SK-N-SH treated with all-trans-retinoic acid at 6 μM for 48 hours (cell line): ENCODE measurements at regions not wholly inside any gene's neighbourhood (a gene's known extent, or its start where the extent isn't known, plus 50 kb on each side); places are given as distances from the start of the nearest gene placed in this dataset.

Source experiments
- ATAC-seq: fragments of 200-7000 bp; cut with Tn5 transposase; 3 replicates; pipeline ENCODE4 v1.9.1; 2020; ENCODE audit warnings: mild to moderate bottlenecking, moderate library complexity
- ARNTL ChIP-seq: fragments of 450-650 bp; formaldehyde crosslinking; IDR thresholded peaks from 2 replicates; pipeline ENCODE4 v1.5.0; 2020; ENCODE audit warnings: low read depth, mild to moderate bottlenecking, moderate library complexity, borderline replicate concordance
- BACH2 ChIP-seq: fragments of 250-450 bp; sonication (Bioruptor Pico); IDR thresholded peaks from 2 replicates; pipeline ENCODE4 v1.9.0; 2021; ENCODE audit warnings: mild to moderate bottlenecking, borderline replicate concordance
- CSDC2 ChIP-seq: fragments of 250-450 bp; sonication (Bioruptor Pico); IDR thresholded peaks from 2 replicates; pipeline ENCODE4 v1.5.0; 2020; ENCODE audit warnings: mild to moderate bottlenecking, moderate library complexity
- GLIS3 ChIP-seq: fragments of 250-450 bp; sonication (Bioruptor Pico); IDR thresholded peaks from 2 replicates; pipeline ENCODE4 v1.5.0; 2020; ENCODE audit warnings: mild to moderate bottlenecking, moderate library complexity
- ISL1 ChIP-seq: fragments of 250-450 bp; sonication (Bioruptor Pico); IDR thresholded peaks from 2 replicates; pipeline ENCODE4 v2.1.2; 2022; ENCODE audit warnings: mild to moderate bottlenecking, moderate library complexity
- PATZ1 ChIP-seq: fragments of 250-450 bp; sonication (Bioruptor Pico); IDR thresholded peaks from 2 replicates; pipeline ENCODE4 v1.8.0; 2020; ENCODE audit warnings: mild to moderate bottlenecking, moderate library complexity, borderline replicate concordance
- RARB ChIP-seq: fragments of 250-450 bp; sonication (Bioruptor Pico); IDR thresholded peaks from 2 replicates; pipeline ENCODE4 v1.8.0; 2021; ENCODE audit warnings: mild to moderate bottlenecking, moderate library complexity
- SNAI2 ChIP-seq: fragments of 250-450 bp; sonication (Bioruptor Pico); IDR thresholded peaks from 2 replicates; pipeline ENCODE4 v1.5.0; 2020; ENCODE audit warnings: mild to moderate bottlenecking, moderate library complexity
- TCF4 ChIP-seq: fragments of 250-450 bp; sonication (Bioruptor Pico); IDR thresholded peaks from 2 replicates; pipeline ENCODE4 v1.8.0; 2021; ENCODE audit warnings: mild to moderate bottlenecking, moderate library complexity, borderline replicate concordance
- TSHZ2 ChIP-seq: fragments of 250-450 bp; sonication (Bioruptor Pico); IDR thresholded peaks from 2 replicates; pipeline ENCODE4 v1.5.0; 2020; ENCODE audit warnings: mild to moderate bottlenecking, moderate library complexity
- ZFP3 ChIP-seq: fragments of 250-450 bp; sonication (Bioruptor Pico); IDR thresholded peaks from 2 replicates; pipeline ENCODE4 v1.5.0; 2020; ENCODE audit warnings: mild to moderate bottlenecking, moderate library complexity
- ZFP30 ChIP-seq: fragments of 450-650 bp; formaldehyde crosslinking; IDR thresholded peaks from 2 replicates; pipeline ENCODE4 v1.5.0; 2022; ENCODE audit warnings: mild to moderate bottlenecking, moderate library complexity
- ZNF565 ChIP-seq: fragments of 450-650 bp; formaldehyde crosslinking; conservative IDR thresholded peaks from 2 replicates; pipeline ENCODE4 v1.5.0; 2020; ENCODE audit warnings: low read depth, mild to moderate bottlenecking, moderate library complexity
- ZNF8 ChIP-seq: fragments of 450-650 bp; formaldehyde crosslinking; IDR thresholded peaks from 2 replicates; pipeline ENCODE4 v1.5.0; 2020; ENCODE audit warnings: mild to moderate bottlenecking, moderate library complexity
- TF ChIP-seq, protein P1 (sequence below): fragments of 250-450 bp; sonication (Bioruptor Pico); IDR thresholded peaks from 2 replicates; pipeline ENCODE4 v1.8.0; 2021; ENCODE audit warnings: low read depth, mild to moderate bottlenecking, moderate library complexity, borderline replicate concordance
- TF ChIP-seq, protein P2 (sequence below): fragments of 250-450 bp; sonication (Bioruptor Pico); IDR thresholded peaks from 2 replicates; pipeline ENCODE4 v1.5.1; 2020; ENCODE audit warnings: low read depth, mild to moderate bottlenecking, moderate library complexity

- ATAC-seq, result no peak
- no peak for TF ChIP-seq ZFP30
- no peak for TF ChIP-seq TCF4 (CRISPR knock-in tag)
- no peak for TF ChIP-seq SNAI2 (CRISPR knock-in tag)
- TF ChIP-seq PATZ1, result no peak
- no peak for TF ChIP-seq ZNF565 (CRISPR knock-in tag)
- TF ChIP-seq, all 23 proteins: peak for 0
Measured at GRCh38 chr15:85954586-85954985, 125.1 kb upstream of the AGBL1 start.

DNA sequence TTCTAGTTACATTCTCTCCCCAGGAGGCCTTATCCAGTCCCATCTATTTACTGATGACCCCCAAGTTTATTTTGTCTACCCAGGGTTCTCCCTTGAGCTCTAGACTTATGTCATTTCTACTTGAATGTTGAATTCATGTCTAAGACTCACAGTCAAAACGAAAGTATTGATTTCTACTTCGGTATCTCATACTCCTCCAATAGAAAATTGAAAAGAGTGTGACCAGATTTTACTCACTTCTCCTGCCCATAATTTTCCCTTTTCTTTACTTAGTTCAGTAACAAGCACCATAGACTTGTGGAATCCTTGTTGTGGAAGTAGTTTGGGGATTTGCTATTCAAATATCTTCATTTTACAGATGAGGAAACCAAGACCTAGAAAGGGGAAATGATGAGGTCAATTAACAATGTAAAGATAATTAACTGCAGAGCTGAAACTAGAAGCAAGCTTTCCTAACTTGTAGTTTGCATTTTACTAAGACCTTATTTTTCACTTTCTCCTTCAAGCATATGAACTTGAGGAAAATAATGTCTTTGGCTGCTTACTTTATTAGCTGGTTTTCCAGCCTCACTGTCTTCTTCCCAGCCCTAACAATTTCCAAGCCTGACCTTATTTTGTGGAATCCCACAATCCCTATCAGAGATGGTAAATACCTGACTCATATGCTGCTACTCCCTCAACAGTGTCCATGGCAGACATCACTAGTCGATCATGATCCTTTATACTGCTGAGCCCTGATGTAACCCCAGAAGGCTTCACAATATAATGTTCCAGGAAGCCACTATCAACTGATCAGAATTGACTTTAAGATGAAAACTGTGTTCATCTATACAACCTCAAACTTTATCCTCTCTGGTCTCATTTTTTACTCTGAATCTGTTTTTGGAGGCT is 123.9 kb upstream of the AGBL1 start:
- ATAC-seq, result no peak
- TF ChIP-seq ARNTL (CRISPR knock-in tag) (no peak), PATZ1 (no peak), ZNF565 (CRISPR knock-in tag) (no peak), TSHZ2 (CRISPR knock-in tag) (no peak), RARB (CRISPR knock-in tag) (no peak)
- TF ChIP-seq, protein P1, sequence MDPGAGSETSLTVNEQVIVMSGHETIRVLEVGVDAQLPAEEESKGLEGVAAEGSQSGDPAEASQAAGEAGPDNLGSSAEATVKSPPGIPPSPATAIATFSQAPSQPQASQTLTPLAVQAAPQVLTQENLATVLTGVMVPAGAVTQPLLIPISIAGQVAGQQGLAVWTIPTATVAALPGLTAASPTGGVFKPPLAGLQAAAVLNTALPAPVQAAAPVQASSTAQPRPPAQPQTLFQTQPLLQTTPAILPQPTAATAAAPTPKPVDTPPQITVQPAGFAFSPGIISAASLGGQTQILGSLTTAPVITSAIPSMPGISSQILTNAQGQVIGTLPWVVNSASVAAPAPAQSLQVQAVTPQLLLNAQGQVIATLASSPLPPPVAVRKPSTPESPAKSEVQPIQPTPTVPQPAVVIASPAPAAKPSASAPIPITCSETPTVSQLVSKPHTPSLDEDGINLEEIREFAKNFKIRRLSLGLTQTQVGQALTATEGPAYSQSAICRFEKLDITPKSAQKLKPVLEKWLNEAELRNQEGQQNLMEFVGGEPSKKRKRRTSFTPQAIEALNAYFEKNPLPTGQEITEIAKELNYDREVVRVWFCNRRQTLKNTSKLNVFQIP (CRISPR knock-in tag), result no peak
- TF ChIP-seq, all 23 proteins: peak for 0

DNA sequence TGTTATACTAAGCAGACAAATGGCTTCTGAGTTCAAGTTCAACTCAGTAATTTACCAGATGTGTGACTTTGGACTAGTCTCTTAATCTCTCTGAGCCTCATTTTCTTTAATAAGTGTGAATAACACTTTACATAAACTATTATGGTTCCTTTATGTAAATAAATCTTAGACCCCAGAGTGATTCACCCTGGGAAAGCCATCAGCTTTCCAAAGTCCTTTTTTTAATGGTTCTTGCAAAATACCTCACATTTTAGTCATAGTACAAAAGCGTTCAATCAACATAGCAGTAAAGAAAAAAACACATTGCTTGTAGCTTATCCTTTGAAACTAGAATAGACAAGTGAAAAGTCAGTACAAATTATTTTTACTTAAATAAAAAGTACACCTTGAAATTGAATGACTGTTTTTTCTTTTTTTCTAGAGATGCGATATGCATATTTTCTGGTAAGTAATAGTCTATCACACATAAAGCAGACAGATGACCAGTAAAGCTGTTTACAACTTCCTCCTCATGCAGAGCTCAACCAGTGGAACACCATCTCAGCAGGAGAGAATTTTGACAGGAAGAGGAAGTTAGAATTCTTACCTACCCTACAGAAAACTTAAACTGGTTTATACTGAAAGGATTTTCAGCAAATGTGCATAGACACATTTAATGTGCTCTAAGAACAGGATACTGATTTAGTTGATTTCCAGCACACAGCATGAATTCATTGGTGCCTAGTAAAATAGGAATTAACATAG is 123.0 kb upstream of the AGBL1 start:
- TF ChIP-seq ZNF565 (CRISPR knock-in tag) (no peak), ISL1 (peak; percentile 35; the same call in 1 of the 2 replicates)
- no peak; the same call in 2 of the 3 replicates for ATAC-seq

GRCh38 chr15:85959611-85960010 is 120.1 kb upstream of the AGBL1 start:
- no peak for ATAC-seq

More at GRCh38 chr15:85959611-85960010, 120.1 kb upstream of the AGBL1 start:
- TF ChIP-seq PATZ1, result no peak
- TF ChIP-seq BACH2, result no peak
- no peak for TF ChIP-seq CSDC2
- TF ChIP-seq ISL1, result no peak
- no peak for TF ChIP-seq ZNF8 (CRISPR knock-in tag)
- TF ChIP-seq TCF4 (CRISPR knock-in tag), result no peak
- TF ChIP-seq RARB (CRISPR knock-in tag), result no peak
- TF ChIP-seq ARNTL (CRISPR knock-in tag), result no peak
- no peak for TF ChIP-seq ZFP30
- no peak for TF ChIP-seq TSHZ2 (CRISPR knock-in tag)
- no peak for TF ChIP-seq ZNF565 (CRISPR knock-in tag)
- TF ChIP-seq, protein P2, sequence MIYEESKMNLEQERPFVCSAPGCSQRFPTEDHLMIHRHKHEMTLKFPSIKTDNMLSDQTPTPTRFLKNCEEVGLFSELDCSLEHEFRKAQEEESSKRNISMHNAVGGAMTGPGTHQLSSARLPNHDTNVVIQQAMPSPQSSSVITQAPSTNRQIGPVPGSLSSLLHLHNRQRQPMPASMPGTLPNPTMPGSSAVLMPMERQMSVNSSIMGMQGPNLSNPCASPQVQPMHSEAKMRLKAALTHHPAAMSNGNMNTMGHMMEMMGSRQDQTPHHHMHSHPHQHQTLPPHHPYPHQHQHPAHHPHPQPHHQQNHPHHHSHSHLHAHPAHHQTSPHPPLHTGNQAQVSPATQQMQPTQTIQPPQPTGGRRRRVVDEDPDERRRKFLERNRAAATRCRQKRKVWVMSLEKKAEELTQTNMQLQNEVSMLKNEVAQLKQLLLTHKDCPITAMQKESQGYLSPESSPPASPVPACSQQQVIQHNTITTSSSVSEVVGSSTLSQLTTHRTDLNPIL, result no peak
- TF ChIP-seq ZFP3 (CRISPR knock-in tag), result no peak
- no peak for TF ChIP-seq GLIS3 (CRISPR knock-in tag)
